ENCODE measurements at regions not wholly inside any gene's neighbourhood (a gene's known extent, or its start where the extent isn't known, plus 50 kb on each side); places are given as distances from the start of the nearest gene placed in this dataset.
"Not testable (repeated sequence)": the region's sequence is repeated elsewhere in the genome, so short reads cannot be mapped to it uniquely, and the experiment has no call there.

DNA sequence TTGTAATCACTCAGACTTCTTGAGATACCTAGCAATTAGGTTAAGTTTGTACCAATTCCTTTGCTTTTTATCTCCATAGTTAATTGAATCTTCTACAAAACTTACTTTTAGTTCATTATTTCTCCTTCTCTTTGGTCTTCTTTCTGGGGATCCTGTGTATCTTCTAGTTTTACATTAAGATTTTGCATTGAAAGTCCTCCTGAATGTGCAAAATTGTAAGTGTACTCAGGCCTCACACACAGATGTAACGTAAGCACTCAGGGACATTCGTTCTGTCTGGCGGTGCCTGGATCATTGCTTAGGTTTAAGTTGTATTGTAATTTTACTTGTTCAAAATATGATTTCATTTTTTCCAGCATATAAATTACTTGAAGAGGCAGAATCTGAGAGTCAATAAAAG lies 222.6 kb upstream of the CPHXL start:
- 85 to 86% methylated on average over 3 of the region's 3 CpGs for WGBS, 2 donors
- no peak overlapping the region for H3K4me3 ChIP-seq
- no peak for DNase-seq (ENCODE audit: low spot score in 2 of 2)
- H3K36me3 ChIP-seq, result no peaks in the 10 kb centered on the region
- TF ChIP-seq, protein P1, sequence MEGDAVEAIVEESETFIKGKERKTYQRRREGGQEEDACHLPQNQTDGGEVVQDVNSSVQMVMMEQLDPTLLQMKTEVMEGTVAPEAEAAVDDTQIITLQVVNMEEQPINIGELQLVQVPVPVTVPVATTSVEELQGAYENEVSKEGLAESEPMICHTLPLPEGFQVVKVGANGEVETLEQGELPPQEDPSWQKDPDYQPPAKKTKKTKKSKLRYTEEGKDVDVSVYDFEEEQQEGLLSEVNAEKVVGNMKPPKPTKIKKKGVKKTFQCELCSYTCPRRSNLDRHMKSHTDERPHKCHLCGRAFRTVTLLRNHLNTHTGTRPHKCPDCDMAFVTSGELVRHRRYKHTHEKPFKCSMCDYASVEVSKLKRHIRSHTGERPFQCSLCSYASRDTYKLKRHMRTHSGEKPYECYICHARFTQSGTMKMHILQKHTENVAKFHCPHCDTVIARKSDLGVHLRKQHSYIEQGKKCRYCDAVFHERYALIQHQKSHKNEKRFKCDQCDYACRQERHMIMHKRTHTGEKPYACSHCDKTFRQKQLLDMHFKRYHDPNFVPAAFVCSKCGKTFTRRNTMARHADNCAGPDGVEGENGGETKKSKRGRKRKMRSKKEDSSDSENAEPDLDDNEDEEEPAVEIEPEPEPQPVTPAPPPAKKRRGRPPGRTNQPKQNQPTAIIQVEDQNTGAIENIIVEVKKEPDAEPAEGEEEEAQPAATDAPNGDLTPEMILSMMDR (IDR thresholded peaks at IDR 0.05), result no peak
- no peak for TF ChIP-seq EP300 (IDR thresholded peaks at IDR 0.05)
- no peak for TF ChIP-seq POLR2A (IDR thresholded peaks at IDR 0.05)
- no peaks in the 10 kb centered on the region for H3K27me3 ChIP-seq
- no peak overlapping the region for H3K27ac ChIP-seq
- H3K4me1 ChIP-seq, result no peaks in the 10 kb centered on the region
- no peaks in the 10 kb centered on the region for H3K9me3 ChIP-seq

DNA sequence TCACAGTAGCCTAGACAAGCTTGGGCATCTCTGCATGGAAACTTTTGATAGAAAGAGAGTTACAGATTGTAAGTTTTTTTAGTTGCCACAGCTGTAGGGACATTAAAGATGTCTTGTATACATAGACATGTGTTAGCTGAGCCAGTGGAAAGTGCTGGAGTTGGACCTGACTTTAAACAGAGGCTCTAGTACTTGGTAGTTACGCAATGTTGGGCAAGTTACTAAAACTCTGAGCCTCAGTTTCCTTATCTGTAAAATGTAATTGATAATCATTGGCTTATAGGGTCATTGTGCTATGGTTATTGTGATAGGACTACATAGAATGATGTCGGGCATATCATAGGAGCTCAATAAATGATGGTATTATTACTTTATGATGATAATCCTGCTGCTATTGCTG lies 225.8 kb upstream of the CPHXL start:
- H3K9me3 ChIP-seq, result no peaks in the 10 kb centered on the region
- TF ChIP-seq, protein P1 (IDR thresholded peaks at IDR 0.05), result no peak
- TF ChIP-seq EP300 (IDR thresholded peaks at IDR 0.05), result no peak
- no peak for TF ChIP-seq POLR2A (IDR thresholded peaks at IDR 0.05)
- H3K27ac ChIP-seq, result no peak overlapping the region
- DNase-seq (ENCODE audit: low spot score in 2 of 2), result no peak
- H3K4me1 ChIP-seq, result no peaks in the 10 kb centered on the region
- no peaks in the 10 kb centered on the region for H3K36me3 ChIP-seq
- 87 to 96% methylated on average over 2 of the region's 2 CpGs for WGBS, 2 donors
- H3K4me3 ChIP-seq, result no peak overlapping the region
- no peaks in the 10 kb centered on the region for H3K27me3 ChIP-seq

DNA sequence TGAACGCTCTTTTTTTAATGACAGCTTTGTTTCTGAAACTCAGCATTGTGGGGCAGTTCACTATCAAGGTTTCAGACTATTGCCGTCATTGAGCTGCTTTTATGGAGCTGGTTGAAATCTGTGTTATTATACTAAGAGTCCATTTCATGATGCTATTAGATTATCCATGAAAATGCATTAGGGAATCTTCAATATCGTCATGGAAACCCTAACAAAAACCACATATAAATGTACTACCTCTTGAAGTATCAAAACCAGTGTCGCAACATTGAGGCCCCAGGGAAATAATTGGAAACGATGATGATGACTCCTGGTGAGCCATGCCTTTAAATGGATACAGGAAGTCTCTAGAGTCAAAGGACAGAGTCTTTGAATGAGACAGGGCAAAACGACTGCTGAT lies 231.6 kb upstream of the CPHXL start:
- H3K9me3 ChIP-seq, result no peaks in the 10 kb centered on the region
- no peaks in the 10 kb centered on the region for H3K27me3 ChIP-seq
- H3K4me3 ChIP-seq, result no peak overlapping the region
- H3K36me3 ChIP-seq, result no peaks in the 10 kb centered on the region
- H3K4me1 ChIP-seq, result no peaks in the 10 kb centered on the region
- 77 to 83% methylated on average over 6 of the region's 6 CpGs for WGBS, 2 donors
- no peak for TF ChIP-seq POLR2A (IDR thresholded peaks at IDR 0.05)
- TF ChIP-seq EP300 (IDR thresholded peaks at IDR 0.05), result no peak
- no peak for DNase-seq (ENCODE audit: low spot score in 2 of 2)
- H3K27ac ChIP-seq, result no peak overlapping the region

DNA sequence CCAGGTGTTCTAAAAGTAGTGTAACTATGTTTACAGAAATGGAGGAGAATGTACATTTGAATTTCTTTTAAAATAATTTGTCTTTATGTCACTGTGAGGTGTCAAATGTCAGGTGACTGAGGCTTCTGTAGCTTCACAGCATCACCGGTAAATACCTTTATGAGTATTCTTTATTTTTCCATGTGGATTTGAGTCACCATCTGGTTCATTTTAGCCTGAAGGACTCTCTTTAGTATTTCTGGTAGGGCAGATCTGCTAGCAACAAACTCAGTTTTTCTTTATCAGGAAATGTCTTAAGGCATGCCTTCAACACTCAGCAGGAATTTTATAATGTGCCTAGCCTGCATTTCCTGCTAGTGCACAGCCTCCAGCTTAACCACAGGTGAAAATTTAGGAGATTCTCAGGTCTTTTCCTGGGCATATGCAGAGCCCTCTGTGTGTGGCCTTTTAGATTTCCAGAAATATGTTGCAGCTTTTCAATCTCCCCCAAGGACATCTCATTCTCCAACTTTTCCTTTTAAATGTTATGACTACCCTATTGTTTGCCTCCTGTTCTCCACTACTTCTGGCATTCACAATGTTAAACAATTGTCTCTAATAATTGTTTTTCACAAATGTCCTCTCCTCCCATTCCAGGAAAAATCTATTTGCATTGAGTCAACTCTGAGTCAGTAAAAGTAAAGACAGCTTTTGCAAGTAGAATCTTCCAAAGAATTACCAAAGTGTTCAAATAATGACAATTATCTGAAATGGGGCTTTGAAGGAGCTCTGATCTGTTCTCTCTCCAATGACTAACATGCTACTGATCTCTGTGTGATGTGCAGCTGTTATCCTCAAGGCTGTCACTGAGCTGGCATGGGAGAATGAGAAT lies 239.4 kb upstream of the CPHXL start:
- 62% methylated on average over 1 of the region's 1 CpG for WGBS, 2 donors
- no peak for DNase-seq (ENCODE audit: low spot score in 2 of 2)
- TF ChIP-seq POLR2A (IDR thresholded peaks at IDR 0.05), result no peak
- TF ChIP-seq, protein P1 (IDR thresholded peaks at IDR 0.05), result no peak
- TF ChIP-seq EP300 (IDR thresholded peaks at IDR 0.05), result no peak
- H3K4me3 ChIP-seq, result no peak overlapping the region
- H3K27ac ChIP-seq, result no peak overlapping the region
- no peaks in the 10 kb centered on the region for H3K9me3 ChIP-seq
- H3K4me1 ChIP-seq, result no peaks in the 10 kb centered on the region
- H3K27me3 ChIP-seq, result no peaks in the 10 kb centered on the region
- no peaks in the 10 kb centered on the region for H3K36me3 ChIP-seq

DNA sequence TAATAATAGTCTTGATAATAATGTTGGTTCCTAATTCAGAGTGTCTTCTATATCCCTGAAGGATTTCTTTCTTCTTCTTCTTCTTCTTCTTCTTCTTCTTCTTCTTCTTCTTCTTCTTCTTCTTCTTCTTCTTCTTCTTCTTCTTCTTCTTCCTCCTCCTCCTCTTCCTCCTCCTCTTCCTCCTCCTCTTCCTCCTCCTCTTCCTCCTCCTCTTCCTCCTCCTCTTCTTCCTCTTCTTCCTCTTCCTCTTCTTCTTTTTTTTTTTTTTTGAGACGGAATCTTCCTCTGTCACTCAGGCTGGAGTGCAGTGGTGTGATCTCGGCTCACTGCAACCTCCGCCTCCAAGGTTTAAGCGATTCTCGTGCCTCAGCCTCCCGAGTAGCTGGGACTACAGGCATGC lies 242.8 kb upstream of the CPHXL start:
- not testable (repeated sequence) for H3K36me3 ChIP-seq; H3K4me1 ChIP-seq; H3K27me3 ChIP-seq; H3K9me3 ChIP-seq; H3K27ac ChIP-seq; DNase-seq (ENCODE audit: low spot score in 2 of 2); H3K4me3 ChIP-seq
- WGBS, 2 donors, result 92 to 96% methylated on average over 6 of the region's 6 CpGs

DNA sequence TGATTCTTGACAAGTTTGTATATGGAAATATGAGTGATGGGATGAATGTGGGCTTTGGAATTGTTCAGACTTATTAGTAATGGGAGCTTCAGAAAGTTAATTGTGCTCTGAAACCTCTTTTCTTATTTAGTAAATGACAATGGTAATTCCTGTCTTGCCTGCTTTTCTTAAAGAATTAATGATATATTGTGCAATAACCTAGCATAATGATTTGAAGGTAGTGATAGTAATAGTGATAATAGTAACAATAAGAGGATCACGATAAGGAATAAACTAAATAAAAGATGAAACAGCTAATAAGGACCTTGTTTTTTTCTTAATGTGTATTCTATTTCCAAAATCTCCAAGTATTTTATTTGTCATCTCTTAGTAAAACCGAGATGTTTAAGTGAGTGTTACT lies 245.0 kb upstream of the CPHXL start:
- Histone ChIP-seq H3K27ac (no peak overlapping the region), H3K27me3 (no peaks in the 10 kb centered on the region), H3K9me3 (no peaks in the 10 kb centered on the region), H3K4me3 (no peak overlapping the region), H3K36me3 (no peaks in the 10 kb centered on the region), H3K4me1 (no peaks in the 10 kb centered on the region)
- TF ChIP-seq EP300 (IDR thresholded peaks at IDR 0.05) (no peak), POLR2A (IDR thresholded peaks at IDR 0.05) (no peak)
- TF ChIP-seq, protein P1 (IDR thresholded peaks at IDR 0.05), result no peak
- WGBS, 2 donors, result 79 to 83% methylated on average over 2 of the region's 2 CpGs
- no peak for DNase-seq (ENCODE audit: low spot score in 2 of 2)
